WTC11 (cell line): ENCODE measurements at regions not wholly inside any gene's neighbourhood (a gene's known extent, or its start where the extent isn't known, plus 50 kb on each side); places are given as distances from the start of the nearest gene placed in this dataset.

Source experiments
- NFE2L1 ChIP-seq: sonication (generic); formaldehyde crosslinking; IDR thresholded peaks from 2 replicates; pipeline ENCODE4 v1.8.1; 2023; ENCODE audit warnings: missing genetic modification reagents
- TEAD1 ChIP-seq: sonication (generic); formaldehyde crosslinking; IDR thresholded peaks from 2 replicates; pipeline ENCODE4 v1.8.0; 2022; ENCODE audit warnings: mild to moderate bottlenecking, missing genetic modification reagents
- TP53 ChIP-seq: sonication (generic); formaldehyde crosslinking; IDR thresholded peaks from 2 replicates; pipeline ENCODE4 v1.8.1; 2023; ENCODE audit warnings: mild to moderate bottlenecking, missing genetic modification reagents
- TF ChIP-seq, protein P1 (sequence below): fragments of 200-600 bp; IDR thresholded peaks from 2 replicates; pipeline ENCODE4 v1.8.0; 2022; ENCODE audit warnings: antibody characterized with exemption
- TF ChIP-seq, protein P2 (sequence below): sonication (generic); formaldehyde crosslinking; IDR thresholded peaks from 2 replicates; pipeline ENCODE4 v1.8.1; 2023; ENCODE audit warnings: mild to moderate bottlenecking, missing genetic modification reagents, moderate library complexity

DNA sequence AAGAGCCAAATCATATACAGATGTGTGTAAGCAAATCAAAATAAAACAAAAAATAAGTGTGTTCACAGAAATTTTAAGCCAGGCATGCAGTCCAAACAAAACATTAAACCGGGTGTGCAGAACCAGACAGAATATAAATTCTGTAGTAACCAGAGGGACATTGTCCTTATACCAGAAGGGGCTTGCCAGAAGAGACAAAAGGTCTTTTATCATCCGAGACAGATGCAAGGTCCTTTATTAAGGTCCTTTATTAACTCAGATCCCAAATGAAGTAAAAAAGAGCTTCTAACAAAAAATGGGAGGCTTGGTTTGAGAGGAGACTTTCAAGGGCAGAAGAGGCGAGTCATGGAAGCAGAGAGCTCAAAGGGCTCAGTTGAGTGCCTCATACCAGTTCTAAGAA lies 59.2 kb downstream of the RGS12 start:
- TF ChIP-seq, protein P1, sequence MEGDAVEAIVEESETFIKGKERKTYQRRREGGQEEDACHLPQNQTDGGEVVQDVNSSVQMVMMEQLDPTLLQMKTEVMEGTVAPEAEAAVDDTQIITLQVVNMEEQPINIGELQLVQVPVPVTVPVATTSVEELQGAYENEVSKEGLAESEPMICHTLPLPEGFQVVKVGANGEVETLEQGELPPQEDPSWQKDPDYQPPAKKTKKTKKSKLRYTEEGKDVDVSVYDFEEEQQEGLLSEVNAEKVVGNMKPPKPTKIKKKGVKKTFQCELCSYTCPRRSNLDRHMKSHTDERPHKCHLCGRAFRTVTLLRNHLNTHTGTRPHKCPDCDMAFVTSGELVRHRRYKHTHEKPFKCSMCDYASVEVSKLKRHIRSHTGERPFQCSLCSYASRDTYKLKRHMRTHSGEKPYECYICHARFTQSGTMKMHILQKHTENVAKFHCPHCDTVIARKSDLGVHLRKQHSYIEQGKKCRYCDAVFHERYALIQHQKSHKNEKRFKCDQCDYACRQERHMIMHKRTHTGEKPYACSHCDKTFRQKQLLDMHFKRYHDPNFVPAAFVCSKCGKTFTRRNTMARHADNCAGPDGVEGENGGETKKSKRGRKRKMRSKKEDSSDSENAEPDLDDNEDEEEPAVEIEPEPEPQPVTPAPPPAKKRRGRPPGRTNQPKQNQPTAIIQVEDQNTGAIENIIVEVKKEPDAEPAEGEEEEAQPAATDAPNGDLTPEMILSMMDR, result no peak
- TF ChIP-seq TP53 (CRISPR knock-in tag), result no peak
- TF ChIP-seq NFE2L1, result no peak
- no peak for TF ChIP-seq TEAD1 (CRISPR knock-in tag)
- TF ChIP-seq, protein P2, sequence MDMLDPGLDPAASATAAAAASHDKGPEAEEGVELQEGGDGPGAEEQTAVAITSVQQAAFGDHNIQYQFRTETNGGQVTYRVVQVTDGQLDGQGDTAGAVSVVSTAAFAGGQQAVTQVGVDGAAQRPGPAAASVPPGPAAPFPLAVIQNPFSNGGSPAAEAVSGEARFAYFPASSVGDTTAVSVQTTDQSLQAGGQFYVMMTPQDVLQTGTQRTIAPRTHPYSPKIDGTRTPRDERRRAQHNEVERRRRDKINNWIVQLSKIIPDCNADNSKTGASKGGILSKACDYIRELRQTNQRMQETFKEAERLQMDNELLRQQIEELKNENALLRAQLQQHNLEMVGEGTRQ (CRISPR knock-in tag), result no peak
